Stimulated activated naive CD4-positive, alpha-beta T cell treated with Interleukin-2 at 50 U/mL for 16 hours (primary cell): ENCODE measurements at regions not wholly inside any gene's neighbourhood (a gene's known extent, or its start where the extent isn't known, plus 50 kb on each side); places are given as distances from the start of the nearest gene placed in this dataset.
"Not testable (repeated sequence)": the region's sequence is repeated elsewhere in the genome, so short reads cannot be mapped to it uniquely, and the experiment has no call there.

ENCODE experiments used
- DNase-seq: peaks from one replicate; lab custom pipeline; 2025; lab: John Stamatoyannopoulos, UW

- DNase-seq = no peak
These were observed 116.3 kb upstream of the ERG start for GRCh38 chr21:38614558-38614957.

GRCh38 chr21:38619480-38619879 lies 121.2 kb upstream of the ERG start:
- DNase-seq = no peak

GRCh38 chr21:38619992-38620479 lies 121.8 kb upstream of the ERG start:
- DNase-seq = no peak

- no peak for DNase-seq
These were observed 122.9 kb upstream of the ERG start for GRCh38 chr21:38621132-38621531.

- DNase-seq = no peak
These were observed 124.0 kb upstream of the ERG start for GRCh38 chr21:38622081-38622826.

- no peak for DNase-seq
These were observed 124.5 kb upstream of the ERG start for GRCh38 chr21:38622827-38623209.

GRCh38 chr21:38623552-38623951 lies 125.3 kb upstream of the ERG start:
- no peak for DNase-seq

GRCh38 chr21:38625000-38625399 lies 126.7 kb upstream of the ERG start:
- no peak for DNase-seq

GRCh38 chr21:38626306-38626705 lies 128.0 kb upstream of the ERG start:
- no peak for DNase-seq

GRCh38 chr21:38628349-38628748 lies 130.1 kb upstream of the ERG start:
- no peak for DNase-seq

- no peak for DNase-seq
These were observed 132.9 kb upstream of the ERG start for GRCh38 chr21:38631206-38631605.

- DNase-seq = no peak
These were observed 133.4 kb upstream of the ERG start for GRCh38 chr21:38631676-38632075.

- no peak for DNase-seq
These were observed 138.9 kb upstream of the ERG start for GRCh38 chr21:38637161-38637560.

GRCh38 chr21:38639571-38640354 lies 141.5 kb upstream of the ERG start:
- DNase-seq = no peak

GRCh38 chr21:38640355-38640742 lies 142.1 kb upstream of the ERG start:
- DNase-seq = not testable (repeated sequence)

- no peak for DNase-seq
These were observed 145.2 kb upstream of the ERG start for GRCh38 chr21:38643404-38644023.

GRCh38 chr21:38645282-38645681 lies 147.0 kb upstream of the ERG start:
- no peak for DNase-seq

GRCh38 chr21:38646213-38646837 lies 148.0 kb upstream of the ERG start:
- DNase-seq = no peak

- no peak for DNase-seq
These were observed 150.8 kb upstream of the ERG start for GRCh38 chr21:38649120-38649519.

GRCh38 chr21:38651570-38651969 lies 153.3 kb upstream of the ERG start:
- no peak for DNase-seq

GRCh38 chr21:38652396-38652795 lies 153.3 kb upstream of the ETS2 start:
- no peak for DNase-seq

- no peak for DNase-seq
These were observed 151.1 kb upstream of the ETS2 start for GRCh38 chr21:38654580-38654979.
